Endothelial cell (in vitro differentiated cells): ENCODE measurements at regions not wholly inside any gene's neighbourhood (a gene's known extent, or its start where the extent isn't known, plus 50 kb on each side); places are given as distances from the start of the nearest gene placed in this dataset.

Source experiments
- DNase-seq: peaks from one replicate; pipeline ENCODE4 v3.0.0; 2021; ENCODE audit warnings: low spot score
- H3K27ac Mint-ChIP-seq: one replicate; pipeline ENCODE4 v1.8.0; 2021; ENCODE audit warnings: mixed read lengths, inconsistent platforms; ENCODE audit not compliant: unreplicated experiment
- H3K27me3 Mint-ChIP-seq: one replicate; pipeline ENCODE4 v1.8.0; 2021; ENCODE audit warnings: mild to moderate bottlenecking, moderate library complexity, mixed read lengths, inconsistent platforms; ENCODE audit not compliant: unreplicated experiment
- H3K36me3 Mint-ChIP-seq: one replicate; pipeline ENCODE4 v1.8.0; 2021; ENCODE audit warnings: mild to moderate bottlenecking, low read depth, mixed read lengths, inconsistent platforms; ENCODE audit not compliant: unreplicated experiment
- H3K4me1 Mint-ChIP-seq: one replicate; pipeline ENCODE4 v1.8.0; 2021; ENCODE audit warnings: mild to moderate bottlenecking, mixed read lengths, inconsistent platforms; ENCODE audit not compliant: unreplicated experiment
- H3K4me3 Mint-ChIP-seq: one replicate; pipeline ENCODE4 v1.8.0; 2021; ENCODE audit warnings: mild to moderate bottlenecking, mixed read lengths, inconsistent platforms; ENCODE audit not compliant: unreplicated experiment
- H3K9me3 Mint-ChIP-seq: one replicate; pipeline ENCODE4 v1.8.0; 2021; ENCODE audit warnings: mixed read lengths, inconsistent platforms; ENCODE audit not compliant: unreplicated experiment
- CTCF ChIP-seq: fragments of 200-600 bp; sonication (generic); IDR thresholded peaks from one replicate; pipeline ENCODE4 v1.5.0; 2021; ENCODE audit warnings: antibody characterized with exemption; ENCODE audit not compliant: unreplicated experiment

GRCh38 chr18:49704334-49704733, 109.0 kb downstream of the ACAA2 start:
- Mint-ChIP-seq H3K4me3 (no peak overlapping the region), H3K27me3 (no peaks in the 10 kb centered on the region), H3K36me3 (no peaks in the 10 kb centered on the region), H3K27ac (no peak overlapping the region), H3K9me3 (no peaks in the 10 kb centered on the region), H3K4me1 (no peaks in the 10 kb centered on the region)
- no peak for DNase-seq
- no peak for TF ChIP-seq CTCF

- Mint-ChIP-seq H3K4me3 (no peak overlapping the region), H3K36me3 (no peaks in the 10 kb centered on the region), H3K27ac (no peak overlapping the region), H3K4me1 (no peaks in the 10 kb centered on the region), H3K27me3 (no peaks in the 10 kb centered on the region), H3K9me3 (no peaks in the 10 kb centered on the region)
- no peak for DNase-seq
- TF ChIP-seq CTCF = no peak
Observed at GRCh38 chr18:49701190-49701589, 112.1 kb downstream of the ACAA2 start.

GRCh38 chr18:49699303-49699702, 114.0 kb downstream of the ACAA2 start:
- Mint-ChIP-seq H3K27ac (no peak overlapping the region), H3K27me3 (no peaks in the 10 kb centered on the region), H3K9me3 (no peaks in the 10 kb centered on the region), H3K36me3 (no peaks in the 10 kb centered on the region), H3K4me3 (no peak overlapping the region), H3K4me1 (no peaks in the 10 kb centered on the region)
- DNase-seq = no peak
- TF ChIP-seq CTCF = no peak

- DNase-seq = no peak
- no peak overlapping the region for H3K27ac Mint-ChIP-seq
- no peaks in the 10 kb centered on the region for H3K36me3 Mint-ChIP-seq
- no peak overlapping the region for H3K4me3 Mint-ChIP-seq
- TF ChIP-seq CTCF = no peak
- H3K27me3 Mint-ChIP-seq = no peaks in the 10 kb centered on the region
- H3K4me1 Mint-ChIP-seq = no peaks in the 10 kb centered on the region
- no peaks in the 10 kb centered on the region for H3K9me3 Mint-ChIP-seq
Observed at GRCh38 chr18:49698525-49699025, 114.8 kb downstream of the ACAA2 start.

- Mint-ChIP-seq H3K27me3 (no peaks in the 10 kb centered on the region), H3K4me1 (no peaks in the 10 kb centered on the region), H3K27ac (no peak overlapping the region), H3K9me3 (no peaks in the 10 kb centered on the region), H3K4me3 (no peak overlapping the region), H3K36me3 (no peaks in the 10 kb centered on the region)
- no peak for TF ChIP-seq CTCF
- DNase-seq = no peak
Observed at GRCh38 chr18:49697757-49698524, 115.4 kb downstream of the ACAA2 start.
